ENCODE measurements at regions not wholly inside any gene's neighbourhood (a gene's known extent, or its start where the extent isn't known, plus 50 kb on each side); places are given as distances from the start of the nearest gene placed in this dataset.

GRCh38 chr5:153043886-153044285, 446.6 kb upstream of the GRIA1 start:
- TF ChIP-seq, protein P1, sequence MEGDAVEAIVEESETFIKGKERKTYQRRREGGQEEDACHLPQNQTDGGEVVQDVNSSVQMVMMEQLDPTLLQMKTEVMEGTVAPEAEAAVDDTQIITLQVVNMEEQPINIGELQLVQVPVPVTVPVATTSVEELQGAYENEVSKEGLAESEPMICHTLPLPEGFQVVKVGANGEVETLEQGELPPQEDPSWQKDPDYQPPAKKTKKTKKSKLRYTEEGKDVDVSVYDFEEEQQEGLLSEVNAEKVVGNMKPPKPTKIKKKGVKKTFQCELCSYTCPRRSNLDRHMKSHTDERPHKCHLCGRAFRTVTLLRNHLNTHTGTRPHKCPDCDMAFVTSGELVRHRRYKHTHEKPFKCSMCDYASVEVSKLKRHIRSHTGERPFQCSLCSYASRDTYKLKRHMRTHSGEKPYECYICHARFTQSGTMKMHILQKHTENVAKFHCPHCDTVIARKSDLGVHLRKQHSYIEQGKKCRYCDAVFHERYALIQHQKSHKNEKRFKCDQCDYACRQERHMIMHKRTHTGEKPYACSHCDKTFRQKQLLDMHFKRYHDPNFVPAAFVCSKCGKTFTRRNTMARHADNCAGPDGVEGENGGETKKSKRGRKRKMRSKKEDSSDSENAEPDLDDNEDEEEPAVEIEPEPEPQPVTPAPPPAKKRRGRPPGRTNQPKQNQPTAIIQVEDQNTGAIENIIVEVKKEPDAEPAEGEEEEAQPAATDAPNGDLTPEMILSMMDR (IDR thresholded peaks at IDR 0.05): no peak
- TF ChIP-seq POLR2AphosphoS5 (IDR thresholded peaks at IDR 0.05): no peak
- TF ChIP-seq POLR2A (IDR thresholded peaks at IDR 0.05): no peak

All from sigmoid colon (tissue), 4 donors.